Liver (tissue), 7 donors: ENCODE measurements at regions not wholly inside any gene's neighbourhood (a gene's known extent, or its start where the extent isn't known, plus 50 kb on each side); places are given as distances from the start of the nearest gene placed in this dataset.

Experiments
- DNase-seq: peaks from one replicate; pipeline ENCODE4 v3.0.0-alpha.2; 2017; ENCODE audit warnings: low spot score
- H3K27ac ChIP-seq, 2 donors: one replicate each; pipeline ENCODE4 v1.7.0; 2013; ENCODE audit warnings: inconsistent platforms in 2 of 2, low read length in 2 of 2, control low read depth in 1 of 2, low read depth in 1 of 2, mild to moderate bottlenecking in 1 of 2
- H3K27me3 ChIP-seq, 4 donors: one replicate each; pipeline versions ENCODE4 v1.6.1 to v1.7.0; 2013; ENCODE audit warnings: low read length in 3 of 4, inconsistent platforms in 1 of 4, mild to moderate bottlenecking in 1 of 4, moderate library complexity in 1 of 4; ENCODE audit not compliant: control insufficient read depth in 4 of 4, insufficient read depth in 4 of 4
- H3K36me3 ChIP-seq, 4 donors: one replicate each; pipeline versions ENCODE4 v1.6.1 to v1.7.0; 2013; ENCODE audit warnings: low read length in 3 of 4, mild to moderate bottlenecking in 3 of 4, low read depth in 1 of 4, moderate library complexity in 1 of 4; ENCODE audit not compliant: control insufficient read depth in 4 of 4, insufficient read depth in 3 of 4
- H3K4me1 ChIP-seq, 4 donors: one replicate each; pipeline versions ENCODE4 v1.6.1 to v1.7.0; 2013; ENCODE audit warnings: low read length in 3 of 4, mild to moderate bottlenecking in 3 of 4, moderate library complexity in 1 of 4; ENCODE audit not compliant: control insufficient read depth in 4 of 4, insufficient read depth in 4 of 4
- H3K4me3 ChIP-seq, 3 donors: one replicate each; pipeline versions ENCODE4 v1.6.1 to v1.7.0; 2013; ENCODE audit warnings: low read length in 3 of 3, control low read depth in 1 of 3, low read depth in 1 of 3, mild to moderate bottlenecking in 1 of 3
- H3K9ac ChIP-seq, 2 donors: one replicate each; pipeline ENCODE4 v1.7.0; 2013; ENCODE audit warnings: low read length in 2 of 2, mild to moderate bottlenecking in 2 of 2, moderate library complexity in 2 of 2, control low read depth in 1 of 2, low read depth in 1 of 2
- H3K9me3 ChIP-seq, 4 donors: one replicate each; pipeline versions ENCODE4 v1.6.1 to v1.7.0; 2013; ENCODE audit warnings: low read length in 3 of 4; ENCODE audit not compliant: control insufficient read depth in 4 of 4
- EGR1 ChIP-seq, 2 donors: IDR thresholded peaks; 2 replicates each; pipeline ENCODE4 v1.6.1; 2016 to 2018; ENCODE audit warnings: antibody characterized with exemption in 2 of 2, low read depth in 2 of 2
- FOXA1 ChIP-seq: IDR thresholded peaks from 2 replicates; pipeline ENCODE4 v1.6.1; 2016; ENCODE audit warnings: antibody characterized with exemption
- FOXA2 ChIP-seq: IDR thresholded peaks from 2 replicates; pipeline ENCODE4 v1.6.1; 2016; ENCODE audit warnings: antibody characterized with exemption
- GABPA ChIP-seq, 2 donors: IDR thresholded peaks in 1 of 2; conservative IDR thresholded peaks in 1 of 2; 2 replicates each; pipeline ENCODE4 v1.6.1; 2016; ENCODE audit warnings: antibody characterized with exemption in 2 of 2, mild to moderate bottlenecking in 1 of 2, moderate library complexity in 1 of 2
- HNF4G ChIP-seq: IDR thresholded peaks from 2 replicates; pipeline ENCODE4 v1.6.1; 2016; ENCODE audit warnings: antibody characterized with exemption
- RAD21 ChIP-seq, 2 donors: IDR thresholded peaks; 2 replicates each; pipeline ENCODE4 v1.6.1; 2016; ENCODE audit warnings: antibody characterized with exemption in 2 of 2, mild to moderate bottlenecking in 2 of 2
- RXRA ChIP-seq, 2 donors: IDR thresholded peaks; 2 replicates each; pipeline ENCODE4 v1.6.1; 2017 to 2018; ENCODE audit warnings: antibody characterized with exemption in 2 of 2, mild to moderate bottlenecking in 1 of 2
- SP1 ChIP-seq: IDR thresholded peaks from 2 replicates; pipeline ENCODE4 v1.6.1; 2018; ENCODE audit warnings: antibody characterized with exemption, mild to moderate bottlenecking
- TAF1 ChIP-seq: conservative IDR thresholded peaks from 2 replicates; pipeline ENCODE4 v1.6.1; 2016; ENCODE audit warnings: antibody characterized with exemption, mild to moderate bottlenecking
- WGBS: extraction: QIAGEN DNeasy Blood & Tissue Kit; methylation state at CpG from one replicate; pipeline ENCODE4 v1.1.7; 2013; 5-methylcytosine and 5-hydroxymethylcytosine counted together
- TF ChIP-seq, protein P1 (sequence below): IDR thresholded peaks from 2 replicates; pipeline ENCODE4 v1.6.1; 2016; ENCODE audit warnings: antibody characterized with exemption
- TF ChIP-seq, protein P2 (sequence below): IDR thresholded peaks from 2 replicates; pipeline ENCODE4 v1.6.1; 2016; ENCODE audit warnings: antibody characterized with exemption
- TF ChIP-seq, protein P3 (sequence below): IDR thresholded peaks from 2 replicates; pipeline ENCODE4 v1.6.1; 2016; ENCODE audit warnings: antibody characterized with exemption, mild to moderate bottlenecking
- donor health status: healthy.
- donor health status: healthy.
- donor health status: healthy.
- donor health status: healthy.

DNA sequence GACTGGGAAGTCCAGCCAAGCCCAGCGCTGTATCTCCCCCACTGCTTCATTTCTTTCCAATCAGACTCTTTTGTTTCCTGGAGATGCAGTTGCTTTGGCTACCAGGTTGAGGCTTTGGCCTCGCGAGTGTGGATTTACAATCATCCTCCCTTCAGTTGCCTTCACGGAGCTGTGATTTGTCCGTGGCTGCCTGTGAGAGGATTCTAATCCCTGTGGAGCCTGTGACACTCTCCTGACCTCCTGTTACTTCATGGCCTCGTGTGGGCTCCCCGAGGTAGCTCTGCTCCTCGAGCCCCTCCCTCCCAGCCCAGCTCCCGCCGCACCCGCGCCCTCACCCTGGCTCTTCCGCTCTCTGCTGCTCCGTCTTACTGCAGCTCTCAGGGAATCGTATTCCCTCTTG, 107.2 kb upstream of the STC2 start:
- Histone ChIP-seq H3K4me3 (no peak overlapping the region), H3K4me1 (no peaks in the 10 kb centered on the region), H3K9me3 (no peaks in the 10 kb centered on the region), H3K9ac (no peak overlapping the region), H3K27me3 (peaks cover 0 to 4% (median 0%) of the 10 kb centered on the region in 4 donors), H3K27ac (no peak overlapping the region), H3K36me3 (no peaks in the 10 kb centered on the region)
- DNase-seq = no peak
- 56% methylated on average over 15 of the region's 15 CpGs for WGBS
- TF ChIP-seq SP1 = no peak
- TF ChIP-seq, protein P1, sequence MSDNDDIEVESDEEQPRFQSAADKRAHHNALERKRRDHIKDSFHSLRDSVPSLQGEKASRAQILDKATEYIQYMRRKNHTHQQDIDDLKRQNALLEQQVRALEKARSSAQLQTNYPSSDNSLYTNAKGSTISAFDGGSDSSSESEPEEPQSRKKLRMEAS = no peak
- no peak for TF ChIP-seq RXRA (IDR thresholded peaks at IDR 0.05)

DNA sequence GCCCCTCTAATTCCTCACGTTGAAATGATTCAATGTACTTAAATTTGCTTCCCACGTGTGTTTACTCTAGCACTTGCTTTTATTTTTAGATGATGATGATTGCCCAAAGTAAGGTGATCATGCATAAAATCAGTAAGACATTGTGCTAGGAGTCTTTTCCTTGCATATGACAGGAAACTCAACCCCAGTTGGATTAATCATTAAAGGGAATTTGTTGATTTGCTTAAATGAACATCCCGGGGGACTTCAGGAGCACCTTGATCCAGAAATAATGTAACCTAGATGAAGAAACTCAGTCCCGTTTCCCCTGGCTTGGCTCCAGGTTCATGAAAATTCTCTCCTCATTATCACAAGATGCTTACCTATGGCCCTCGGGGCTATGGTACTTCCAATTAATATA, 106.1 kb upstream of the STC2 start:
- no peak overlapping the region for H3K4me3 ChIP-seq
- TF ChIP-seq RAD21 (IDR thresholded peaks at IDR 0.05) = no peak
- TF ChIP-seq TAF1 = no peak
- H3K9me3 ChIP-seq = no peaks in the 10 kb centered on the region
- WGBS = 69% methylated on average over 5 of the region's 5 CpGs
- H3K9ac ChIP-seq = no peak overlapping the region
- H3K4me1 ChIP-seq = no peaks in the 10 kb centered on the region
- H3K36me3 ChIP-seq = no peaks in the 10 kb centered on the region
- no peak overlapping the region for H3K27ac ChIP-seq
- H3K27me3 ChIP-seq = peaks cover 0 to 4% (median 0%) of the 10 kb centered on the region in 4 donors
- DNase-seq = no peak

DNA sequence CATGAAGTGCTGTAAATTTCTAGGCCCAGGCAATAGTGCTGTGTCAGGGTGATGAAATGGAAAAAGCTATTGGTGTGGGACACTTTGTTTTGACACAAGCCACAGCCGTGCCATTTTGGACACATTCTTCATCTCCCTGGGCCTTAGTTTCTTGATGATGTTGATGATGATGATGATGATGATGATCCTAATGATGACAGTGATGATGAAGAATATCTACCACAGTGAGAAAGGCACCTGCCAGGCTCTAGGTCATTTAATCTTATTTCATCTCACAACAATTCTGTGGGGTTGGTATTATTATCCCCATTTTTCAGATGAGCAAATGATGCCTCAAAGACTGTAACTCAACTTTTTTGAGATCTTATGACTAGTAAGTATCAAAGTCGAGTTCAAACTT, 102.2 kb upstream of the STC2 start:
- Histone ChIP-seq H3K27ac (no peak overlapping the region), H3K4me3 (no peak overlapping the region), H3K36me3 (no peaks in the 10 kb centered on the region), H3K4me1 (no peaks in the 10 kb centered on the region), H3K27me3 (no peaks in the 10 kb centered on the region), H3K9me3 (no peaks in the 10 kb centered on the region), H3K9ac (no peak overlapping the region)
- TF ChIP-seq HNF4G (no peak), GABPA (IDR thresholded peaks at IDR 0.05 in 1 of 2, conservative IDR thresholded peaks at IDR 0.05 in 1 of 2) (no peak), EGR1 (IDR thresholded peaks at IDR 0.05; ENCODE audit: low read depth in 2 of 2) (no peak), FOXA2 (no peak), TAF1 (no peak), SP1 (no peak), FOXA1 (no peak)
- TF ChIP-seq, protein P2, sequence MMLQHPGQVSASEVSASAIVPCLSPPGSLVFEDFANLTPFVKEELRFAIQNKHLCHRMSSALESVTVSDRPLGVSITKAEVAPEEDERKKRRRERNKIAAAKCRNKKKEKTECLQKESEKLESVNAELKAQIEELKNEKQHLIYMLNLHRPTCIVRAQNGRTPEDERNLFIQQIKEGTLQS = no peak
- TF ChIP-seq, protein P3, sequence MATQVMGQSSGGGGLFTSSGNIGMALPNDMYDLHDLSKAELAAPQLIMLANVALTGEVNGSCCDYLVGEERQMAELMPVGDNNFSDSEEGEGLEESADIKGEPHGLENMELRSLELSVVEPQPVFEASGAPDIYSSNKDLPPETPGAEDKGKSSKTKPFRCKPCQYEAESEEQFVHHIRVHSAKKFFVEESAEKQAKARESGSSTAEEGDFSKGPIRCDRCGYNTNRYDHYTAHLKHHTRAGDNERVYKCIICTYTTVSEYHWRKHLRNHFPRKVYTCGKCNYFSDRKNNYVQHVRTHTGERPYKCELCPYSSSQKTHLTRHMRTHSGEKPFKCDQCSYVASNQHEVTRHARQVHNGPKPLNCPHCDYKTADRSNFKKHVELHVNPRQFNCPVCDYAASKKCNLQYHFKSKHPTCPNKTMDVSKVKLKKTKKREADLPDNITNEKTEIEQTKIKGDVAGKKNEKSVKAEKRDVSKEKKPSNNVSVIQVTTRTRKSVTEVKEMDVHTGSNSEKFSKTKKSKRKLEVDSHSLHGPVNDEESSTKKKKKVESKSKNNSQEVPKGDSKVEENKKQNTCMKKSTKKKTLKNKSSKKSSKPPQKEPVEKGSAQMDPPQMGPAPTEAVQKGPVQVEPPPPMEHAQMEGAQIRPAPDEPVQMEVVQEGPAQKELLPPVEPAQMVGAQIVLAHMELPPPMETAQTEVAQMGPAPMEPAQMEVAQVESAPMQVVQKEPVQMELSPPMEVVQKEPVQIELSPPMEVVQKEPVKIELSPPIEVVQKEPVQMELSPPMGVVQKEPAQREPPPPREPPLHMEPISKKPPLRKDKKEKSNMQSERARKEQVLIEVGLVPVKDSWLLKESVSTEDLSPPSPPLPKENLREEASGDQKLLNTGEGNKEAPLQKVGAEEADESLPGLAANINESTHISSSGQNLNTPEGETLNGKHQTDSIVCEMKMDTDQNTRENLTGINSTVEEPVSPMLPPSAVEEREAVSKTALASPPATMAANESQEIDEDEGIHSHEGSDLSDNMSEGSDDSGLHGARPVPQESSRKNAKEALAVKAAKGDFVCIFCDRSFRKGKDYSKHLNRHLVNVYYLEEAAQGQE = no peak
- DNase-seq = no peak
- WGBS = 78% methylated on average over 2 of the region's 2 CpGs
